Neural progenitor cell (in vitro differentiated cells): ENCODE measurements at regions not wholly inside any gene's neighbourhood (a gene's known extent, or its start where the extent isn't known, plus 50 kb on each side); places are given as distances from the start of the nearest gene placed in this dataset.

Experiments
- DNase-seq: peaks from one replicate; pipeline ENCODE4 v3.0.0-alpha.2; 2016; ENCODE audit warnings: low spot score
- H2AFZ ChIP-seq: fragments of 200-600 bp; sonication (generic); replicated peaks from 2 replicates; pipeline ENCODE4 v1.6.1; 2016; ENCODE audit warnings: antibody characterized with exemption
- H3F3A ChIP-seq: fragments of 200-600 bp; sonication (generic); 2 replicates; pipeline ENCODE4 v1.6.1; 2016; ENCODE audit warnings: antibody characterized with exemption, low read depth
- H3K27ac ChIP-seq: fragments of 200-600 bp; sonication (generic); 2 replicates; pipeline ENCODE4 v1.5.1; 2016; ENCODE audit warnings: mild to moderate bottlenecking
- H3K27me3 ChIP-seq: fragments of 200-600 bp; sonication (generic); 2 replicates; pipeline ENCODE4 v1.6.1; 2016; ENCODE audit warnings: mild to moderate bottlenecking, moderate library complexity
- H3K36me3 ChIP-seq: fragments of 200-600 bp; sonication (generic); 2 replicates; pipeline ENCODE4 v1.5.1; 2016
- H3K4me1 ChIP-seq: fragments of 200-600 bp; sonication (generic); 2 replicates; pipeline ENCODE4 v1.6.1; 2016; ENCODE audit warnings: mixed run types
- H3K4me2 ChIP-seq: fragments of 200-600 bp; sonication (generic); 2 replicates; pipeline ENCODE4 v1.6.1; 2016
- H3K4me3 ChIP-seq: fragments of 200-600 bp; sonication (generic); 2 replicates; pipeline ENCODE4 v1.5.1; 2016
- H3K79me2 ChIP-seq: fragments of 200-600 bp; sonication (generic); 2 replicates; pipeline ENCODE4 v1.6.1; 2016; ENCODE audit warnings: low read depth
- H3K9ac ChIP-seq: fragments of 200-600 bp; sonication (generic); 2 replicates; pipeline ENCODE4 v1.6.1; 2016
- H3K9me3 ChIP-seq: fragments of 200-600 bp; sonication (generic); 2 replicates; pipeline ENCODE4 v1.5.1; 2016; ENCODE audit warnings: low read depth
- H4K20me1 ChIP-seq: fragments of 200-600 bp; sonication (generic); 2 replicates; pipeline ENCODE4 v1.6.1; 2016; ENCODE audit warnings: low read depth
- H3K27ac Mint-ChIP-seq: 3 replicates; pipeline ENCODE4 v1.8.0; 2021; ENCODE audit warnings: mixed read lengths
- H3K27me3 Mint-ChIP-seq: 2 replicates; pipeline ENCODE4 v1.8.0; 2022; ENCODE audit warnings: low read depth, mild to moderate bottlenecking, inconsistent platforms, moderate library complexity, mixed read lengths; ENCODE audit not compliant: insufficient read depth
- H3K36me3 Mint-ChIP-seq: 3 replicates; pipeline ENCODE4 v1.8.0; 2021; ENCODE audit warnings: mixed read lengths
- H3K4me1 Mint-ChIP-seq: 3 replicates; pipeline ENCODE4 v1.8.0; 2021; ENCODE audit warnings: mixed read lengths
- H3K4me3 Mint-ChIP-seq: 3 replicates; pipeline ENCODE4 v1.8.0; 2021; ENCODE audit warnings: mild to moderate bottlenecking, moderate library complexity, mixed read lengths
- H3K9me3 Mint-ChIP-seq: 3 replicates; pipeline ENCODE4 v1.8.0; 2020; ENCODE audit warnings: mixed read lengths
- CTCF ChIP-seq: fragments of 200-600 bp; sonication (generic); IDR thresholded peaks from 2 replicates; pipeline ENCODE4 v1.5.1; 2017; ENCODE audit warnings: antibody characterized with exemption, mild to moderate bottlenecking
- EZH2 ChIP-seq: fragments of 200-600 bp; sonication (generic); IDR thresholded peaks from 2 replicates; pipeline ENCODE4 v1.6.1; 2017; ENCODE audit warnings: antibody characterized with exemption, mild to moderate bottlenecking, moderate library complexity
- EZH2phosphoT487 ChIP-seq: fragments of 200-600 bp; sonication (generic); IDR thresholded peaks from 2 replicates; pipeline ENCODE4 v1.6.1; 2017; ENCODE audit warnings: antibody characterized with exemption

DNA sequence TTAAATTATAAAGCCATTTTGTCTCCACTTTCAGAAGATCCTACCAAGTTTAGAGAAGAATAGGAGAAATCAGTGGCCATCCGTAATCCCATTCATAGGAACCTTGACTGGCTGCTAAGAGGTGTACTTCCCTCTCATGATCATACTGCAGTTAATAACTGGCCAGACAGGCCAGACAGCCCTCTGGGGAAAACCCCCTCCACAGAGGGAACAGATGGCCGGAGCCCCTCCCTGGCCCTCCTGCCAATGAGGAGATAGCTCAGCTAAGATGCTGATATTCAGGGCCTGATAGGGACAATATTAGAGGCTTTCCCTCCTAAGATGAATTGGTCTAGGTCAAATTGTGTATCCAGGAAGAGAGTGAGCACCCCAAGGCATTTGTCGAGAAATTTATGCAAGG lies 200.0 kb upstream of the MAOA start:
- DNase-seq: no peak
- Histone ChIP-seq H3K27me3 (no peaks in the 10 kb centered on the region), H4K20me1 (no peaks in the 10 kb centered on the region), H3K4me2 (no peak overlapping the region), H3K4me1 (peaks cover 31% of the 10 kb centered on the region), H3K79me2 (no peaks in the 10 kb centered on the region), H3K36me3 (no peaks in the 10 kb centered on the region), H3K9ac (no peak overlapping the region), H3F3A (peaks cover 17% of the 10 kb centered on the region), H3K4me3 (no peak overlapping the region), H2AFZ (no peak overlapping the region), H3K9me3 (no peaks in the 10 kb centered on the region), H3K27ac (no peak overlapping the region)
- no peak overlapping the region for H3K4me3 Mint-ChIP-seq
- H3K9me3 Mint-ChIP-seq: peaks cover 12% of the 10 kb centered on the region
- no peak overlapping the region for H3K27ac Mint-ChIP-seq
- H3K4me1 Mint-ChIP-seq: peaks cover 4% of the 10 kb centered on the region
- H3K27me3 Mint-ChIP-seq: peaks cover 2% of the 10 kb centered on the region
- TF ChIP-seq CTCF (no peak), EZH2phosphoT487 (no peak)
- no peaks in the 10 kb centered on the region for H3K36me3 Mint-ChIP-seq

DNA sequence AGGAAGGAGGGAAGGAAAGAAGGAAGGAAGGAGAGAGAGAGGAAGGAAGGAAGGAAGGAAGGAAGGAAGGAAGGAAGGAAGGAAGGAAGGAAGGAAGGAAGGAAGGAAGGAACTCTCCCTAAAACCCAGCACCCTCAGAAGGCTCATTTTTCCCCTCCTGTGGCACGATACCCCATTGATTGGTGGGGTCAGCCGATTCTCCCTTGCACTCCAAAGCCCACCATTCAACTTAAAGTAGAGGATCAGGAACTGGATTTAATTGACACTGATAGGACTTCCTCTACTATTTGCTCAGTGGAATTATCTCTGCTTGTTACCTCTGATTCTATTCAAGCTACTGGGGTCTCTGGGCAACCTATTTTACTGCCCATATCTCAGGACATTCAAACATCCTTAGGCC lies 199.2 kb upstream of the MAOA start:
- peaks cover 4% of the 10 kb centered on the region for H3K4me1 Mint-ChIP-seq
- H3K9me3 Mint-ChIP-seq: peaks cover 9% of the 10 kb centered on the region
- peaks cover 30% of the 10 kb centered on the region for H3K4me1 ChIP-seq
- no peaks in the 10 kb centered on the region for H3K36me3 ChIP-seq
- H3F3A ChIP-seq: peaks cover 11% of the 10 kb centered on the region
- no peak overlapping the region for H3K4me2 ChIP-seq
- no peak for DNase-seq
- H3K27me3 ChIP-seq: no peaks in the 10 kb centered on the region
- no peak overlapping the region for H3K4me3 Mint-ChIP-seq
- no peaks in the 10 kb centered on the region for H4K20me1 ChIP-seq
- TF ChIP-seq EZH2phosphoT487: no peak
- H3K9ac ChIP-seq: no peak overlapping the region
- H2AFZ ChIP-seq: no peak overlapping the region
- no peak overlapping the region for H3K27ac Mint-ChIP-seq
- no peak overlapping the region for H3K27ac ChIP-seq
- H3K79me2 ChIP-seq: no peaks in the 10 kb centered on the region
- H3K9me3 ChIP-seq: no peaks in the 10 kb centered on the region
- no peaks in the 10 kb centered on the region for H3K36me3 Mint-ChIP-seq
- H3K4me3 ChIP-seq: no peak overlapping the region
- peaks cover 1% of the 10 kb centered on the region for H3K27me3 Mint-ChIP-seq

DNA sequence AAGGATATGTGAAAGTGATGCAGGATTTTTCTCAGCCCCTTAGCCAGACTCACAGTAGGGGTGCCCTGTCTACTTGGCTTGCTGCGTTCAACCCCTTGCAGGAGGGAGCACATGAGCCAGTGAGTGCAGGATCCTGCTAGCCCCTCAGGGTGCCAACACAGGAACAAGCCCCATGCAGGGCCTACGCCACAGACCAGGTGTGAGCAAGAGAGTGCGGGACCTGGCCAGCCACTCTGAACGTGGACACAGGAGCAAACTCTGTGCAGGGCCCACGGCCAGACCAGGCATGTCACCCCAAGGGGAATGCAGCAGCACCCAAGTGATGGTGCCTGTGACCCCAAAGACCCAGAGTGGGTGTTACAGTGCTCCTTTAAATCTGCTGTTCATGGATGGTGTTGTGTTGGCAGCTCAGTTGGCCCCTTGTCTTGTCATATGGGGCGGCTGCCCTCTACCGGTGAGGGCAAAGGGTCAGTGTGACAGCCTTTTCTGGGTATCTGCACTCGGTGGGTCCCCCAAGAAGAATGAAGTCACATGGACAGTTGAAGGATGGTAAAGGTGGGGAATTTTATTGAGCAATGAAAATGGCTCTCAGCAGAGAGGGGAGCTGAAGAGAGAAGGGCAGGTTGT lies 188.4 kb upstream of the MAOA start:
- Histone ChIP-seq H3F3A (no peaks in the 10 kb centered on the region), H3K27ac (no peak overlapping the region), H3K4me3 (no peak overlapping the region), H3K36me3 (no peaks in the 10 kb centered on the region), H3K27me3 (no peaks in the 10 kb centered on the region), H3K4me1 (peaks cover 19% of the 10 kb centered on the region), H2AFZ (no peak overlapping the region), H3K4me2 (no peak overlapping the region), H4K20me1 (no peaks in the 10 kb centered on the region), H3K9ac (no peak overlapping the region), H3K79me2 (no peaks in the 10 kb centered on the region), H3K9me3 (no peaks in the 10 kb centered on the region)
- peak; percentile 26 for DNase-seq
- H3K4me1 Mint-ChIP-seq: no peaks in the 10 kb centered on the region
- no peak overlapping the region for H3K4me3 Mint-ChIP-seq
- no peaks in the 10 kb centered on the region for H3K27me3 Mint-ChIP-seq
- TF ChIP-seq EZH2: no peak
- peak; percentile 43 for TF ChIP-seq CTCF
- TF ChIP-seq EZH2phosphoT487: no peak
- no peaks in the 10 kb centered on the region for H3K9me3 Mint-ChIP-seq
- no peaks in the 10 kb centered on the region for H3K36me3 Mint-ChIP-seq
- H3K27ac Mint-ChIP-seq: no peak overlapping the region

DNA sequence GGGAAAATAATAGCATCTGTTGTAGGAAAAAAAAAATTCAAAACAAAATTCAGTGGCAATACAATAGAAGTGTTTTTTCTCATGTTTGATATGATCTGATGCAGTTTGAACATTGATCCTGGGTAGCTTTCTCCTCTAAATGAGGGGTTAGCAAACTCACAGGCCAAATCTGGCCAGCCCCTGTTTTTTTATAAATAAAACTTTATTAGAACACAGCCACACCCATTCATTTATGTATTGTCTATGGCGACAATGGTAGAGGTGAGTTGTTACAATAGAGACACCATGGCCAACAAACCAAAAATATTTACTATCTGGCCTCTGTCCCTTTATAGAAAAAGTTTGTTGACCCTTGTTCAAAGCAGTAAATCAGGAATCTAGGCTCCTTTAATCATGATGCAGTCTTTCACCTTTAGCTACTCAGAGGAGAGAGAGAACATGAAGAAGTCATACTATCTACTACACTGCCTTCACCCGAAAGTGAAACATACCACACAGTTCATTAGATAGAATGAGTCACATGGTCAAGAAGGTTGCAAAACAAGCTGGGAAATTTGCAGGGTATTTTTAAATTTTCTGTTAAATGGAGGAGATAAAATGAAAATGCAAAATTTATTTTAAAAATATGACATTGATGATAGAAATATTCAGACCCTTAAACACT lies 186.6 kb upstream of the MAOA start:
- no peaks in the 10 kb centered on the region for H3F3A ChIP-seq
- H3K4me2 ChIP-seq: no peak overlapping the region
- H3K79me2 ChIP-seq: no peaks in the 10 kb centered on the region
- H3K4me1 Mint-ChIP-seq: no peaks in the 10 kb centered on the region
- H3K27ac ChIP-seq: no peak overlapping the region
- DNase-seq: no peak
- no peaks in the 10 kb centered on the region for H4K20me1 ChIP-seq
- H3K27ac Mint-ChIP-seq: no peak overlapping the region
- no peak for TF ChIP-seq CTCF
- TF ChIP-seq EZH2: no peak
- TF ChIP-seq EZH2phosphoT487: no peak
- no peak overlapping the region for H3K4me3 ChIP-seq
- H3K9ac ChIP-seq: no peak overlapping the region
- no peak overlapping the region for H2AFZ ChIP-seq
- no peaks in the 10 kb centered on the region for H3K27me3 ChIP-seq
- H3K36me3 Mint-ChIP-seq: no peaks in the 10 kb centered on the region
- H3K27me3 Mint-ChIP-seq: no peaks in the 10 kb centered on the region
- H3K36me3 ChIP-seq: no peaks in the 10 kb centered on the region
- H3K4me3 Mint-ChIP-seq: no peak overlapping the region
- H3K4me1 ChIP-seq: peaks cover 19% of the 10 kb centered on the region
- H3K9me3 ChIP-seq: no peaks in the 10 kb centered on the region
- no peaks in the 10 kb centered on the region for H3K9me3 Mint-ChIP-seq
